Sigmoid colon (tissue), 6 donors: ENCODE measurements at regions not wholly inside any gene's neighbourhood (a gene's known extent, or its start where the extent isn't known, plus 50 kb on each side); places are given as distances from the start of the nearest gene placed in this dataset.

Experiments used
- DNase-seq: peaks from one replicate; pipeline ENCODE4 v3.0.0-alpha.2; 2019
- H3K27ac ChIP-seq, 4 donors: fragments of 200-600 bp; sonication (generic); one replicate each; pipeline ENCODE4 v1.5.1; 2016 to 2019; ENCODE audit warnings: mild to moderate bottlenecking in 1 of 4
- H3K27me3 ChIP-seq, 3 donors: fragments of 200-600 bp; sonication (generic); one replicate each; pipeline ENCODE4 v1.5.1; 2019; ENCODE audit warnings: mild to moderate bottlenecking in 1 of 3
- H3K36me3 ChIP-seq, 4 donors: fragments of 200-600 bp; sonication (generic); one replicate each; pipeline ENCODE4 v1.5.1; 2016 to 2019
- H3K4me1 ChIP-seq, 4 donors: fragments of 200-600 bp; sonication (generic); one replicate each; pipeline ENCODE4 v1.5.1; 2017 to 2019
- H3K4me3 ChIP-seq, 4 donors: fragments of 200-600 bp; sonication (generic); one replicate each; pipeline ENCODE4 v1.5.1; 2017 to 2019; ENCODE audit warnings: mild to moderate bottlenecking in 2 of 4, moderate library complexity in 1 of 4
- H3K9me3 ChIP-seq, 4 donors: fragments of 200-600 bp in 3 of 4; sonication (generic) in 3 of 4; one replicate each; pipeline versions ENCODE4 v1.5.1 to v1.6.1; 2013 to 2019
- CTCF ChIP-seq, 4 experiments: fragments of 450-650 bp in 3 of 4; fragments of 200-600 bp in 1 of 4; IDR thresholded peaks; one replicate each; pipeline ENCODE4 v1.5.1; 2016 to 2019; ENCODE audit warnings: antibody characterized with exemption in 4 of 4, mild to moderate bottlenecking in 3 of 4, moderate library complexity in 2 of 4
- EP300 ChIP-seq, 4 donors: sonication (generic); formaldehyde crosslinking; IDR thresholded peaks; one replicate each; pipeline ENCODE4 v1.6.1; 2017; ENCODE audit warnings: antibody characterized with exemption in 4 of 4
- POLR2A ChIP-seq, 2 donors: fragments of 450-650 bp; IDR thresholded peaks; one replicate each; pipeline ENCODE4 v1.6.1; 2016; ENCODE audit warnings: antibody characterized with exemption in 2 of 2, mild to moderate bottlenecking in 2 of 2, moderate library complexity in 2 of 2
- POLR2AphosphoS5 ChIP-seq, 4 donors: sonication (generic); formaldehyde crosslinking; IDR thresholded peaks; one replicate each; pipeline ENCODE4 v1.6.1; 2017; ENCODE audit warnings: antibody characterized with exemption in 4 of 4
- WGBS, 2 donors: extraction: QIAGEN DNeasy Blood & Tissue Kit; methylation state at CpG; one replicate each; pipeline ENCODE4 v1.1.7; 2013; 5-methylcytosine and 5-hydroxymethylcytosine counted together
- intact Hi-C: fragments of 100-400 bp; cut with DNase I; formaldehyde crosslinking; loops from one replicate; pipeline ENCODE4 v1.15.1; 2023
- donor health status: healthy with polysubstance abuse.
- donor health status: healthy.

GRCh38 chr6:167465482-167465881 is 140.6 kb downstream of the TTLL2 start:
- Histone ChIP-seq H3K9me3 (no peaks in the 10 kb centered on the region), H3K27me3 (no peaks in the 10 kb centered on the region), H3K4me3 (no peak overlapping the region), H3K4me1 (no peaks in the 10 kb centered on the region), H3K27ac (no peak overlapping the region), H3K36me3 (no peaks in the 10 kb centered on the region)
- 83 to 90% methylated on average over 5 of the region's 5 CpGs for WGBS, 2 donors
- intact Hi-C loops, result no loop called here
- no peak for DNase-seq
- TF ChIP-seq POLR2A (IDR thresholded peaks at IDR 0.05) (no peak), CTCF (IDR thresholded peaks at IDR 0.05) (no peak), POLR2AphosphoS5 (IDR thresholded peaks at IDR 0.05) (no peak), EP300 (IDR thresholded peaks at IDR 0.05) (no peak)

GRCh38 chr6:167467282-167467681 is 142.4 kb downstream of the TTLL2 start:
- whole genome bisulfite sequencing, 2 donors, result 92 to 94% methylated on average over 9 of the region's 9 CpGs
- H3K4me3 ChIP-seq, result no peak overlapping the region
- intact Hi-C loops, result no loop called here

GRCh38 chr6:167467793-167468431 is 143.0 kb downstream of the TTLL2 start:
- no peak overlapping the region for H3K27ac ChIP-seq
- TF ChIP-seq POLR2A (IDR thresholded peaks at IDR 0.05) (no peak), CTCF (IDR thresholded peaks at IDR 0.05) (no peak), EP300 (IDR thresholded peaks at IDR 0.05) (no peak), POLR2AphosphoS5 (IDR thresholded peaks at IDR 0.05) (no peak)
- no peak for DNase-seq
- intact Hi-C loops, result no loop called here
- 94 to 96% methylated on average over 39 of the region's 39 CpGs for WGBS, 2 donors
- H3K4me3 ChIP-seq, result no peak overlapping the region
- no peaks in the 10 kb centered on the region for H3K27me3 ChIP-seq
- peaks cover 0 to under 1% (median 0%) of the 10 kb centered on the region in 4 donors for H3K4me1 ChIP-seq
- no peaks in the 10 kb centered on the region for H3K36me3 ChIP-seq
- H3K9me3 ChIP-seq, result no peaks in the 10 kb centered on the region

More at GRCh38 chr6:167467282-167467681, 142.4 kb downstream of the TTLL2 start:
- DNase-seq, result no peak
- Histone ChIP-seq H3K27me3 (no peaks in the 10 kb centered on the region), H3K36me3 (no peaks in the 10 kb centered on the region), H3K4me1 (no peaks in the 10 kb centered on the region), H3K27ac (no peak overlapping the region), H3K9me3 (no peaks in the 10 kb centered on the region)
- TF ChIP-seq POLR2A (IDR thresholded peaks at IDR 0.05) (no peak), EP300 (IDR thresholded peaks at IDR 0.05) (no peak), CTCF (IDR thresholded peaks at IDR 0.05) (no peak)

- intact Hi-C loops, result no loop called here
- Histone ChIP-seq H3K4me1 (peaks cover 0 to 4% (median 0%) of the 10 kb centered on the region in 4 donors), H3K4me3 (no peak overlapping the region), H3K36me3 (no peaks in the 10 kb centered on the region), H3K9me3 (no peaks in the 10 kb centered on the region), H3K27ac (no peak overlapping the region), H3K27me3 (no peaks in the 10 kb centered on the region)
- TF ChIP-seq POLR2AphosphoS5 (IDR thresholded peaks at IDR 0.05) (no peak), POLR2A (IDR thresholded peaks at IDR 0.05) (no peak), EP300 (IDR thresholded peaks at IDR 0.05) (no peak), CTCF (IDR thresholded peaks at IDR 0.05) (no peak)
- WGBS, 2 donors, result 32 to 81% methylated on average over 3 of the region's 3 CpGs
- DNase-seq, result no peak
These were observed 144.2 kb downstream of the TTLL2 start for GRCh38 chr6:167469101-167469500.

GRCh38 chr6:167469672-167470071 is 144.8 kb downstream of the TTLL2 start:
- no peak overlapping the region for H3K4me3 ChIP-seq
- intact Hi-C loops, result no loop called here
- H3K27ac ChIP-seq, result no peak overlapping the region
- DNase-seq, result no peak
- no peak for TF ChIP-seq EP300 (IDR thresholded peaks at IDR 0.05)
- TF ChIP-seq POLR2A (IDR thresholded peaks at IDR 0.05), result no peak
- TF ChIP-seq POLR2AphosphoS5 (IDR thresholded peaks at IDR 0.05), result no peak
- TF ChIP-seq CTCF (IDR thresholded peaks at IDR 0.05), result no peak
- 76 to 84% methylated on average over 10 of the region's 10 CpGs for WGBS, 2 donors
- peaks cover 0 to 4% (median 0%) of the 10 kb centered on the region in 4 donors for H3K4me1 ChIP-seq
- no peaks in the 10 kb centered on the region for H3K9me3 ChIP-seq
- H3K36me3 ChIP-seq, result no peaks in the 10 kb centered on the region
- no peaks in the 10 kb centered on the region for H3K27me3 ChIP-seq
